HG03469 (cell line): ENCODE measurements at regions not wholly inside any gene's neighbourhood (a gene's known extent, or its start where the extent isn't known, plus 50 kb on each side); places are given as distances from the start of the nearest gene placed in this dataset.
A peak's percentile ranks its signal among the peaks of the same experiment; 100 is the strongest.

Experiments used
- ATAC-seq: cut with Tn5 transposase; IDR thresholded peaks from one replicate; pipeline ENCODE4 v1.9.1; 2021; ENCODE audit warnings: mild to moderate bottlenecking, moderate library complexity, moderate number of reproducible peaks; ENCODE audit not compliant: unreplicated experiment

- ATAC-seq, result peak; percentile 63
Measured at GRCh38 chr2:8525582-8526402, 156.1 kb upstream of the ID2 start.

- no peak for ATAC-seq
Measured at GRCh38 chr2:8526403-8526696, 155.5 kb upstream of the ID2 start.

- no peak for ATAC-seq
Measured at GRCh38 chr2:8527031-8527430, 154.8 kb upstream of the ID2 start.

GRCh38 chr2:8527676-8528075 lies 154.2 kb upstream of the ID2 start:
- ATAC-seq, result no peak

GRCh38 chr2:8528863-8529262 lies 153.0 kb upstream of the ID2 start:
- ATAC-seq, result no peak

- no peak for ATAC-seq
Measured at GRCh38 chr2:8529706-8530277, 152.1 kb upstream of the ID2 start.

GRCh38 chr2:8531481-8531880 lies 150.4 kb upstream of the ID2 start:
- no peak for ATAC-seq

GRCh38 chr2:8532438-8532837 lies 149.4 kb upstream of the ID2 start:
- no peak for ATAC-seq

GRCh38 chr2:8533923-8534322 lies 147.9 kb upstream of the ID2 start:
- no peak for ATAC-seq

- ATAC-seq, result no peak
Measured at GRCh38 chr2:8534386-8534728, 147.5 kb upstream of the ID2 start.

- no peak for ATAC-seq
Measured at GRCh38 chr2:8534729-8535468, 147.0 kb upstream of the ID2 start.

GRCh38 chr2:8535469-8535795 lies 146.4 kb upstream of the ID2 start:
- ATAC-seq, result no peak

- ATAC-seq, result no peak
Measured at GRCh38 chr2:8535821-8536685, 145.8 kb upstream of the ID2 start.

GRCh38 chr2:8536686-8537561 lies 144.9 kb upstream of the ID2 start:
- no peak for ATAC-seq

- ATAC-seq, result no peak
Measured at GRCh38 chr2:8537562-8538155, 144.2 kb upstream of the ID2 start.

- ATAC-seq, result no peak
Measured at GRCh38 chr2:8538531-8538930, 143.3 kb upstream of the ID2 start.

- no peak for ATAC-seq
Measured at GRCh38 chr2:8538931-8539621, 142.8 kb upstream of the ID2 start.

- no peak for ATAC-seq
Measured at GRCh38 chr2:8539743-8540551, 141.9 kb upstream of the ID2 start.
